ENCODE measurements at regions not wholly inside any gene's neighbourhood (a gene's known extent, or its start where the extent isn't known, plus 50 kb on each side); places are given as distances from the start of the nearest gene placed in this dataset.
"Not testable (repeated sequence)": the region's sequence is repeated elsewhere in the genome, so short reads cannot be mapped to it uniquely, and the experiment has no call there.

DNA sequence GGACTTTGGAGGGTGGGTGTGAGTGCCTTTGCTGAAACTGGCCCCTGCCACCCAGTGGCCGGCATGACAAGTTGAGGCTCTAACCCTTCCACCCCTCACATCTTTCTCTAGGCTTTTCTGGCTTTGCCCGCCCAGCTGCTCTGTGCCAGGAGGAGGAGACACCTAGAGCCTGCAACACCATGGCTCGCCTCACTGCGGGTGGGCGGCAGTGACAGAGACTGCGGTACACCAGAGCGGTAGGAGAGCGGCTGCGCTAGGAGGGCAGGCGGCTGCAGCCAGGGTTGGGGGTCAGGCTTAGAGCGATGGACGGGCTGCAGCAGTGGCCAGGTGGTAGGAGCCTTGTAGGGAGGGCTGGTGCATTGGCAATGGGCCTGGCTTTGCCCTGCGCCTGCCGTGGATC, 1556.9 kb downstream of the RPIA start:
- H3K27me3 ChIP-seq (ENCODE audit: control insufficient read depth, insufficient read depth, low read length); H3K9me3 ChIP-seq (ENCODE audit: control insufficient read depth, low read length); H2AFZ ChIP-seq; H3K4me3 ChIP-seq (ENCODE audit: low read depth, low read length); H3K4me1 ChIP-seq; H3K4me2 ChIP-seq (ENCODE audit: low read length); H3K9ac ChIP-seq; H3K36me3 ChIP-seq (ENCODE audit: control insufficient read depth, insufficient read depth, low read length); H3K79me2 ChIP-seq; H3K27ac ChIP-seq: not testable (repeated sequence)

GRCh38 chr2:90250350-90250749, 1558.9 kb downstream of the RPIA start:
- not testable (repeated sequence) for H2AFZ ChIP-seq; H3K9ac ChIP-seq; H3K4me1 ChIP-seq; H3K4me2 ChIP-seq (ENCODE audit: low read length); H3K79me2 ChIP-seq; H3K27ac ChIP-seq; H3K9me3 ChIP-seq (ENCODE audit: control insufficient read depth, low read length); H3K4me3 ChIP-seq (ENCODE audit: low read depth, low read length); H3K27me3 ChIP-seq (ENCODE audit: control insufficient read depth, insufficient read depth, low read length); H3K36me3 ChIP-seq (ENCODE audit: control insufficient read depth, insufficient read depth, low read length)

DNA sequence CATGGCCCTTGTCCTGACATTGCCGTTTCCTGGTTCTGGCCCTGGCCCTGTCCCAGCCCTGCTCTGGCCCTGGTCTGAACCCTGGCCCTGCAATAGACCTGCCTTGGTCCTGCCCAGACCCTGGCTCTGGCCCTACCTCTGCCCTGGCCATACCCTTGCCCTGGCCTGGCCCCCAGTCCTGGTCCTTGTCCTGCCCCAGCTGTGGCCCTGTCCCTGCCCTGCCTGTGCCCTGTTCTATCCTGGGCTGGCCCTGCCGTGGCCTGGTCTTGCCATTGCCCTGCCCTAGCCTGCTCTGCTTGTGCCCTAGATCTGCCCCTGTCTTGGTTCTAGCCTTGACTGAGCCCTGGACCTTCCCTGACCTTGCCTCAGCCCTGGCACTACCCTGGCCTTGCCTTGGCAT, 1560.1 kb downstream of the RPIA start:
- not testable (repeated sequence) for H3K27me3 ChIP-seq (ENCODE audit: control insufficient read depth, insufficient read depth, low read length); H3K4me2 ChIP-seq (ENCODE audit: low read length); H3K27ac ChIP-seq; H2AFZ ChIP-seq; H3K9me3 ChIP-seq (ENCODE audit: control insufficient read depth, low read length); H3K79me2 ChIP-seq; H3K4me3 ChIP-seq (ENCODE audit: low read depth, low read length); H3K36me3 ChIP-seq (ENCODE audit: control insufficient read depth, insufficient read depth, low read length); H3K4me1 ChIP-seq; H3K9ac ChIP-seq

DNA sequence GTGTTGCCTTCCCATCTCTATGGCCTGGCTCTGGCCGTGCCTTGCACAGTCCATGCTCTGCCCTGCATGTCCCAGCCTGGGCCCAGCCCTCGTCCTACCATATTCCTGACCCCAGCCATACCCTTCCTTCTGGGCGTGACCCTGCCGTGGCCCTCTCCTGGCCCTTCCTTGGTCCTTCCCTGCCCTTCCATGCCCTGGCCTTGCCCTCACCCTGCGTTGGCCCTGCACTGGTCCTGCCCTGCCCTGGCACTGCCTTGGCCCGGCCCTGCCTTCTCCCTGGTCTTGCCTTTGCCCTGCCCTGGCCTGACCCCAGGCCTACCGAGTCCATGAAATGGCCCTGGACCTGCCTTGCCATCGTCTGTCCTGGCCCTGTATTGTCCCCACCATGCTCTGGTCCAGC, 1561.8 kb downstream of the RPIA start:
- H3K36me3 ChIP-seq (ENCODE audit: control insufficient read depth, insufficient read depth, low read length); H3K4me2 ChIP-seq (ENCODE audit: low read length); H3K27me3 ChIP-seq (ENCODE audit: control insufficient read depth, insufficient read depth, low read length); H3K9me3 ChIP-seq (ENCODE audit: control insufficient read depth, low read length); H3K4me3 ChIP-seq (ENCODE audit: low read depth, low read length); H3K4me1 ChIP-seq; H3K9ac ChIP-seq; H3K27ac ChIP-seq; H3K79me2 ChIP-seq; H2AFZ ChIP-seq: not testable (repeated sequence)

- H3K79me2 ChIP-seq; H3K27me3 ChIP-seq (ENCODE audit: control insufficient read depth, insufficient read depth, low read length); H3K27ac ChIP-seq; H3K9me3 ChIP-seq (ENCODE audit: control insufficient read depth, low read length); H3K36me3 ChIP-seq (ENCODE audit: control insufficient read depth, insufficient read depth, low read length); H3K4me1 ChIP-seq; H3K4me2 ChIP-seq (ENCODE audit: low read length); H2AFZ ChIP-seq; H3K9ac ChIP-seq; H3K4me3 ChIP-seq (ENCODE audit: low read depth, low read length): not testable (repeated sequence)
Observed at GRCh38 chr2:90266888-90267287, 1575.4 kb downstream of the RPIA start.

DNA sequence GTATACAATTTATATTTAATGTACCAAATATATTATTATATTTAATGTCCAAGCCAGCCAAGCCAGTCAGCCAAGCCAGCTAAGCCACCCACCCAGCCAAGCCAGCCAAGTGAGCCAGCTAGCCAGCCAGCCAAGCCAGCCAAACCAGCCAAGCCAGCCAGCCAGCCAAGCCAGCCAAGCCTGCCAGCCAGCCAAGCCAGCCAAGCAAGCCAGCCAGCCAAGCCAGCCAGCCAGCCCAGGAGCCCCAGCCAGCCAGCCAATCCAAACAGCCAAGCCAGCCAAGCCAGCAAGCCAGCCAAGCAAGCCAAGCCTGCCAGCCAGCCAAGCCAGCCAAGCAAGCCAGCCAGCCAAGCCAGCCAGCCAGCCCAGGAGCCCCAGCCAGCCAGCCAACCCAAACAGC, 1596.3 kb downstream of the RPIA start:
- not testable (repeated sequence) for H3K36me3 ChIP-seq (ENCODE audit: control insufficient read depth, insufficient read depth, low read length); H2AFZ ChIP-seq; H3K4me1 ChIP-seq; H3K27me3 ChIP-seq (ENCODE audit: control insufficient read depth, insufficient read depth, low read length); H3K27ac ChIP-seq; H3K4me3 ChIP-seq (ENCODE audit: low read depth, low read length); H3K4me2 ChIP-seq (ENCODE audit: low read length); H3K9ac ChIP-seq; H3K9me3 ChIP-seq (ENCODE audit: control insufficient read depth, low read length); H3K79me2 ChIP-seq

- not testable (repeated sequence) for H3K9ac ChIP-seq; H3K4me1 ChIP-seq; H3K27me3 ChIP-seq (ENCODE audit: control insufficient read depth, insufficient read depth, low read length); H3K4me2 ChIP-seq (ENCODE audit: low read length); H3K36me3 ChIP-seq (ENCODE audit: control insufficient read depth, insufficient read depth, low read length); H3K9me3 ChIP-seq (ENCODE audit: control insufficient read depth, low read length); H3K4me3 ChIP-seq (ENCODE audit: low read depth, low read length); H3K79me2 ChIP-seq; H3K27ac ChIP-seq; H2AFZ ChIP-seq
Observed at GRCh38 chr2:90288396-90288795, 1596.9 kb downstream of the RPIA start.

DNA sequence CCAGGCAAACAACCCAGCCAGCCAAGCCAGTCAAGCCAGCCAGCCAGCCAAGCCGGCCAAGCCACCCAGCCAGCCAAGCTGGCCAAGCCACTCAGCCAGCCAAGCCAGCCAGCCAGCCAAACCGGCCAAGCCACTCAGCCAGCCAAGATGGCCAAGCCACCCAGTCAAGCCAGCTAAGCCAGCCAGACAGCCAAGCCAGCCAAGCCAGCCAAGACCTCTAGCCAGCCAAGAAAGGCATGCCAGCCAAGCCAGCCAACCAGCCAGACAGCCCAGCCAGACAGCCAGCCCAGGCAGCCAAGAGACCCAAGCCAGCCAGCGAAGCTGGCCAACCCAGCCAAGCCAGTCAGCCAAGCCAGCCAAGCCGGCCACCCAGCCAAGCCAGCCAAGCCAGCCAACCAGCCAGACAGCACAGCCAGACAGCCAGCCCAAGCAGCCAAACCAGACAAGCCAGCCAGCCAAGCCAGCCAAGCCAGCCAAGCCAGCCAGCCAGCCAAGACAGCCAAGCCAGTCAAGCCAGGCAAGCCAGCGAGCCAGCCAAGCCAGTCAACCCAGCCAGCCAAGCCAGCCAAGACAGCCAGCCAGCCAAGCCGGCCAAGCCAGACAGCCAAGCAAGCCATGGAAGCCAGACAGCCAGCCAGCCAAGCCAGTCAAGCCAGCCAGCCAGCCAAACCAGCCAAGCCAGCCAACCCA, 1598.0 kb downstream of the RPIA start:
- H3K27me3 ChIP-seq (ENCODE audit: control insufficient read depth, insufficient read depth, low read length); H3K4me2 ChIP-seq (ENCODE audit: low read length); H3K27ac ChIP-seq; H3K79me2 ChIP-seq; H3K9me3 ChIP-seq (ENCODE audit: control insufficient read depth, low read length); H3K4me3 ChIP-seq (ENCODE audit: low read depth, low read length); H2AFZ ChIP-seq; H3K4me1 ChIP-seq; H3K9ac ChIP-seq; H3K36me3 ChIP-seq (ENCODE audit: control insufficient read depth, insufficient read depth, low read length): not testable (repeated sequence)

- not testable (repeated sequence) for H3K36me3 ChIP-seq (ENCODE audit: control insufficient read depth, insufficient read depth, low read length); H3K79me2 ChIP-seq; H3K27me3 ChIP-seq (ENCODE audit: control insufficient read depth, insufficient read depth, low read length); H3K4me3 ChIP-seq (ENCODE audit: low read depth, low read length); H3K9me3 ChIP-seq (ENCODE audit: control insufficient read depth, low read length); H3K9ac ChIP-seq; H3K4me2 ChIP-seq (ENCODE audit: low read length); H3K27ac ChIP-seq; H3K4me1 ChIP-seq; H2AFZ ChIP-seq
Observed at GRCh38 chr2:90290701-90291100, 1599.2 kb downstream of the RPIA start.

GRCh38 chr2:90291168-90291883, 1599.9 kb downstream of the RPIA start:
- H3K4me2 ChIP-seq (ENCODE audit: low read length); H3K36me3 ChIP-seq (ENCODE audit: control insufficient read depth, insufficient read depth, low read length); H3K27ac ChIP-seq; H3K9ac ChIP-seq; H3K9me3 ChIP-seq (ENCODE audit: control insufficient read depth, low read length); H3K4me3 ChIP-seq (ENCODE audit: low read depth, low read length); H3K4me1 ChIP-seq; H3K79me2 ChIP-seq; H3K27me3 ChIP-seq (ENCODE audit: control insufficient read depth, insufficient read depth, low read length); H2AFZ ChIP-seq: not testable (repeated sequence)

DNA sequence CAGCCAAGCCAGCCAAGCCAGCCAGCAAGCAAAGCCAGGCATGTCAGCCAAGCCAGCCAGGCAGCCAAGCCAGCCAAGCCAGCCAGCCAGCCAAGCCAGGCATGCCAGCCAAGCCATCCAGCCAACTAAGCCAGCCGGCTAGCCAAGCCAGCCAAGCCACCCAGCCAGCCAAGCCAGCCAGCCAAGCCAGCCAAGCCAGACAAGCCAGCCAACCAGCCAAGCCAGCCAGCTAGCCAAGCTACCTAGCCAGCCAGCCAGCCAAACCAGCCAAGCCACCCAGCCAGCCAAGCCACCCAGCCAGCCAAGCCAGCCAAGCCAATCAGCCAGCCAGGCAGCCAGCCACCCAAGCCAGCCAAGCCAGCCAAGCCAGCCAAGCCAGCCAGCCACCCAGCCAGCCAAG, 1600.5 kb downstream of the RPIA start:
- H3K36me3 ChIP-seq (ENCODE audit: control insufficient read depth, insufficient read depth, low read length); H3K9me3 ChIP-seq (ENCODE audit: control insufficient read depth, low read length): not testable (repeated sequence)

More for the DNA sequence above, 1600.5 kb downstream of the RPIA start:
- not testable (repeated sequence) for H3K4me3 ChIP-seq (ENCODE audit: low read depth, low read length); H3K27me3 ChIP-seq (ENCODE audit: control insufficient read depth, insufficient read depth, low read length); H3K4me2 ChIP-seq (ENCODE audit: low read length); H2AFZ ChIP-seq; H3K9ac ChIP-seq; H3K4me1 ChIP-seq; H3K79me2 ChIP-seq; H3K27ac ChIP-seq
